Mucosa of rectum (tissue), 2 donors: ENCODE measurements at regions not wholly inside any gene's neighbourhood (a gene's known extent, or its start where the extent isn't known, plus 50 kb on each side); places are given as distances from the start of the nearest gene placed in this dataset.

Experiments
- H3K27ac ChIP-seq, 2 donors: one replicate each; pipeline ENCODE4 v1.7.0; 2013; ENCODE audit warnings: inconsistent platforms in 2 of 2, low read depth in 2 of 2, low read length in 2 of 2
- H3K27me3 ChIP-seq, 2 donors: one replicate each; pipeline ENCODE4 v1.7.0; 2013; ENCODE audit warnings: low read length in 2 of 2; ENCODE audit not compliant: control insufficient read depth in 2 of 2, insufficient read depth in 2 of 2
- H3K36me3 ChIP-seq, 2 donors: one replicate each; pipeline ENCODE4 v1.7.0; 2013; ENCODE audit warnings: low read length in 2 of 2; ENCODE audit not compliant: control insufficient read depth in 2 of 2, insufficient read depth in 2 of 2
- H3K4me1 ChIP-seq, 2 donors: one replicate each; pipeline ENCODE4 v1.7.0; 2013; ENCODE audit warnings: low read length in 2 of 2, mild to moderate bottlenecking in 1 of 2; ENCODE audit not compliant: control insufficient read depth in 2 of 2, insufficient read depth in 2 of 2
- H3K4me3 ChIP-seq, 2 donors: one replicate each; pipeline ENCODE4 v1.7.0; 2013; ENCODE audit warnings: low read length in 2 of 2
- H3K9ac ChIP-seq, 2 donors: one replicate each; pipeline ENCODE4 v1.7.0; 2013; ENCODE audit warnings: low read length in 2 of 2, low read depth in 1 of 2, mild to moderate bottlenecking in 1 of 2
- H3K9me3 ChIP-seq, 2 donors: one replicate each; pipeline ENCODE4 v1.7.0; 2013; ENCODE audit warnings: low read length in 2 of 2; ENCODE audit not compliant: control insufficient read depth in 2 of 2
- donor health status: healthy.
- donor health status: Normal muscosa, but diverticular disease.

DNA sequence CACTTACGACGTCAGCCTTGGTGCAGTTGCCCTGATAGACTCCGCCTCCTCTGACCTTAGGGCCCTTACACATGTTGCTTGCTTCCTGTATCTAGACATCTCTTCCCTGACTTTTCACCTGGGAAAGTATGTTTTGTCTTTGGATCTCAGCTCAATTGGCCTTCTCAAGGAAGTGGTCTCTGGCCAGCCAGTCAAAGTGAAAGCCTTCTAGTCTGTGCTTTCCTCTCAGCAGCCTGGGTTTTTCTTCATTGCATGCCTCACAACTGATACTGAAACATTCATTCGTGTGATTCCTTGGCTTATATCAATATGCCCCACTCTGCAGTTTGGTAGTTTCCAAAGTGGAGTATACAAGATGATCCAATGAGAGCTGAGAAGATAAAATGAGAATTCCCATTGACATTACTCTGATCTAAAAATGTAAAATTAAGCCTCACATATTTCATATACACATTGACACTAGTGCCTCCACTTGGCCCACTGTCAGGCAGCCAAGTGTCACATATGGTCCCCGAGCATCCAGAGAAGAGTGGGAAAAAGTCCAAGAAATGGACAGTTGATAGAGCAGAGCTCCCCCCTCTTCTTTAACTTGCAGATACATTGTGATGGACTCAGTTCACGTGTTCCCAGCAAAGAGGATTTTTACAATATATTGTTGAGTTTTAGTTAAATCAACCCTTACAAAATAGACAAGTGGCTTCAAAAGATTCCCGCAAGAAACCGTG lies 371.2 kb upstream of the ASIC2 start:
- Histone ChIP-seq H3K36me3 (no peaks in the 10 kb centered on the region), H3K4me1 (no peaks in the 10 kb centered on the region), H3K9me3 (no peaks in the 10 kb centered on the region), H3K27me3 (no peaks in the 10 kb centered on the region), H3K4me3 (no peak overlapping the region), H3K9ac (no peak overlapping the region), H3K27ac (no peak overlapping the region)

GRCh38 chr17:33667052-33667509 lies 374.0 kb upstream of the ASIC2 start:
- Histone ChIP-seq H3K4me3 (no peak overlapping the region), H3K9me3 (no peaks in the 10 kb centered on the region), H3K27ac (no peak overlapping the region), H3K36me3 (no peaks in the 10 kb centered on the region), H3K4me1 (no peaks in the 10 kb centered on the region), H3K9ac (no peak overlapping the region), H3K27me3 (no peaks in the 10 kb centered on the region)

DNA sequence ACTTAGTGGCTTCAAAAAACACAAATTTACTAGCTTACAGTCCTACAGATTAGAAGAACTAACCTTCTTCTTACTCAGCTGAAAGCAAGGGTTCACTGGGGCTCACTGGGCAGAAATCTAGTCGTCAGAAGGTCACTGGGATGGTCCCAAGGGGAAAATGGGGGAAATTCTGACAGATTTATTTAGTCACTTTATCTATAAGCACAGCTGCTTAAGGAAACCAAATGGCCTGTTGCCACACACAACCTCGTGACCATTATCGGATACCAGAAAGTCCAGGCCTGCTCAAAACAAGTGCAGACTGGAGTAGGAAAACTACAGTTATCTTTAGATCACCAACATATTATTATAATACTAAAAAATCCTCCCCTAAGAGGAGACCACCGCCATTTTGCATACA lies 374.6 kb upstream of the ASIC2 start:
- H3K9ac ChIP-seq: no peak overlapping the region
- H3K27me3 ChIP-seq: no peaks in the 10 kb centered on the region
- no peaks in the 10 kb centered on the region for H3K36me3 ChIP-seq
- H3K4me1 ChIP-seq: no peaks in the 10 kb centered on the region
- H3K27ac ChIP-seq: no peak overlapping the region
- H3K4me3 ChIP-seq: no peak overlapping the region
- H3K9me3 ChIP-seq: no peaks in the 10 kb centered on the region

DNA sequence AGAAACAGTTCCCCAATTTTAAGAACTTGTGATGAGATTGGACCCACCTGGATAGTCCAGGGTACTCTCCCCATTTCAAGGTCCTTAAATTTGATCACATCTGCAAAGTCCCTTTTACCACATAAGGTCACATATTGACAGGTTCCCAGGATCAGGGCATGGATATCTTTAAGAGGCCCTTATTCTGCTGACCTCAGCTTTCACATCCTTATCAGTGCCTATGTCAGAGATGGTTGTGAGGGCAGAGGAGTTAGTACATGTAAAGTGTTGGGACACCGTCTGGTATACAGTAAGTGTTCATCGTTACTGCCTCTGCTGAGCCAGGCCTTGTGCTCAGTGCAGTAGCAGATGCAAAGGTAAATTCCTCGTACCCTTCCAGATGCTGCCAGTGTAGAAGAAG lies 375.4 kb upstream of the ASIC2 start:
- H3K9me3 ChIP-seq: no peaks in the 10 kb centered on the region
- H3K4me3 ChIP-seq: no peak overlapping the region
- H3K27ac ChIP-seq: no peak overlapping the region
- no peaks in the 10 kb centered on the region for H3K36me3 ChIP-seq
- H3K27me3 ChIP-seq: peaks cover 0 to 3% of the 10 kb centered on the region in 2 donors
- H3K9ac ChIP-seq: no peak overlapping the region
- H3K4me1 ChIP-seq: no peaks in the 10 kb centered on the region

DNA sequence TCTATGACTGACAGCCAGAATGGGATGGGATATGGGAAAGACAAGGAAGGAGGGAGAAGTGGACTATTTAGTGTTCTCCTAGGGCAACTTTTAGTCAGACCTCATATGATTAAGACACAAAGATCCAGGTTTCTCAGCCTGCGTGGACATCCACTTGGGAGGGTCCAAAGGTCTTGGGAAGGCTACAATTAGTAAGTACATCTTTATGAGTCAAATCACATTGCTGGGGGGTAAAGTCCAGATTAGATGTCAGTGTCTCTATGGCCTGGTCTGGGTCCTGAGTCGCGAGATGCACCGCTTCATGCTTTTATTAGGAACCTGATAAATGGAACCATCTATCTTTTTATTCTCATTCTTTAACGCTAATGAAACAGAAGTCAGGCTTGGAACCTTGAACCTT lies 378.4 kb upstream of the ASIC2 start:
- Histone ChIP-seq H3K36me3 (no peaks in the 10 kb centered on the region), H3K9me3 (no peaks in the 10 kb centered on the region), H3K9ac (no peak overlapping the region), H3K4me1 (no peaks in the 10 kb centered on the region), H3K27me3 (peaks cover 0 to 3% of the 10 kb centered on the region in 2 donors), H3K27ac (no peak overlapping the region), H3K4me3 (no peak overlapping the region)

DNA sequence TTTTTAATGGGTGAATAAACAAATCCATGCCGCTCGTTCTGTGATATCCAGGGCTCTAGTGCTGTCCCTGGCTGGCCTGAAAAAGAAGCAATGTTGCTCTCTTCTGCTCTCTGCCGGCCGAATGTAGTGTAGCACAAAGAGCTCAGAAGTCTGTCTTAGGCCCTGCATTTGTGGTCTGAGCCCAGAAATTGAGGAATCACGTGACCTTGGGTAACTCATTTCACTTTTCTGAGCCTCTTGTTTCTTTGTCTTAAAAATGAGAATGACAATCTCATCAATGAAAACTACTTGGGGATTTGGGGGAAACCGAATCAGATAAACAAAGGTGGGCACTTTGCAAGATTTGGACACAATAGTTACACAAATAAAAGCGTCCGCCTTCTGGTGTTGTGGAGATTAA lies 381.6 kb upstream of the ASIC2 start:
- no peaks in the 10 kb centered on the region for H3K4me1 ChIP-seq
- no peak overlapping the region for H3K27ac ChIP-seq
- H3K9ac ChIP-seq: no peak overlapping the region
- H3K9me3 ChIP-seq: no peaks in the 10 kb centered on the region
- H3K27me3 ChIP-seq: peaks cover 0 to 3% of the 10 kb centered on the region in 2 donors
- no peak overlapping the region for H3K4me3 ChIP-seq
- no peaks in the 10 kb centered on the region for H3K36me3 ChIP-seq

- H3K9ac ChIP-seq: no peak overlapping the region
- H3K36me3 ChIP-seq: no peaks in the 10 kb centered on the region
- no peaks in the 10 kb centered on the region for H3K4me1 ChIP-seq
- H3K27ac ChIP-seq: no peak overlapping the region
- H3K27me3 ChIP-seq: peaks cover 0 to 3% of the 10 kb centered on the region in 2 donors
- H3K4me3 ChIP-seq: no peak overlapping the region
- no peaks in the 10 kb centered on the region for H3K9me3 ChIP-seq
Measured at GRCh38 chr17:33676444-33676843, 383.3 kb upstream of the ASIC2 start.

DNA sequence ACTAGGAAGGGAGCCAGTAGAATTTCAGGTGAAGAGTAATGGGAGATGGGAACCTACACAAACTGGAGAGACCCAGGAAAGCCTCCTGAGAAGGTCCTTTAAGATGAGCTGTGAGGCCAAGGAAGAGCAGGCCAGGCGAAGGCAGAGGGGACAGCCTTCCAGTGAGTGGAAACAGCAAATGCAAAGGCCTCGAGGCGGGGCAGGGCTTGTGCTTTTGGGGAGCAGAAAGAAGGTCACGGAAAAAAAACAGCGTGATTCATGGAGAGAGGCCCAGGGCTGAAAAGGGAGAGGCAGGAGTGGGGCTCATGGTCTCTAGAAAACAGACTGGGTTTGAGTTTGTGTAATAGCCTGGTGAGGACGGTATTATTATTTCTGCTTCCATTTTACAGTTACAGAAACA lies 386.5 kb upstream of the ASIC2 start:
- H3K4me1 ChIP-seq: no peaks in the 10 kb centered on the region
- no peaks in the 10 kb centered on the region for H3K36me3 ChIP-seq
- no peaks in the 10 kb centered on the region for H3K9me3 ChIP-seq
- no peak overlapping the region for H3K27ac ChIP-seq
- H3K27me3 ChIP-seq: no peaks in the 10 kb centered on the region
- H3K4me3 ChIP-seq: no peak overlapping the region
- no peak overlapping the region for H3K9ac ChIP-seq

- H3K9ac ChIP-seq: no peak overlapping the region
- no peaks in the 10 kb centered on the region for H3K4me1 ChIP-seq
- H3K27me3 ChIP-seq: no peaks in the 10 kb centered on the region
- H3K36me3 ChIP-seq: no peaks in the 10 kb centered on the region
- no peak overlapping the region for H3K27ac ChIP-seq
- H3K9me3 ChIP-seq: no peaks in the 10 kb centered on the region
- no peak overlapping the region for H3K4me3 ChIP-seq
Measured at GRCh38 chr17:33680472-33680871, 387.4 kb upstream of the ASIC2 start.

- no peaks in the 10 kb centered on the region for H3K27me3 ChIP-seq
- no peaks in the 10 kb centered on the region for H3K36me3 ChIP-seq
- no peaks in the 10 kb centered on the region for H3K4me1 ChIP-seq
- H3K27ac ChIP-seq: no peak overlapping the region
- H3K4me3 ChIP-seq: no peak overlapping the region
- H3K9me3 ChIP-seq: no peaks in the 10 kb centered on the region
- H3K9ac ChIP-seq: no peak overlapping the region
Measured at GRCh38 chr17:33682599-33682998, 389.5 kb upstream of the ASIC2 start.
